HFF-Myc (cell line): ENCODE measurements at regions not wholly inside any gene's neighbourhood (a gene's known extent, or its start where the extent isn't known, plus 50 kb on each side); places are given as distances from the start of the nearest gene placed in this dataset.

Experiments used
- DNase-seq: peaks from one replicate; pipeline ENCODE4 v3.0.0-alpha.2; 2011; ENCODE audit warnings: low read depth; ENCODE audit errors: extremely low read depth
- H3K4me3 ChIP-seq: replicated peaks from 2 replicates; pipeline ENCODE4 v1.5.1; 2011; ENCODE audit warnings: low read depth, mild to moderate bottlenecking, control low read depth, low read length
- CTCF ChIP-seq: IDR thresholded peaks from 2 replicates; pipeline ENCODE4 v1.5.1; 2012; ENCODE audit warnings: mild to moderate bottlenecking, low read depth, low read length, control low read depth; ENCODE audit errors: missing control alignments

GRCh38 chr2:14547830-14548229 is 84.7 kb upstream of the LRATD1 start:
- no peak for DNase-seq
- H3K4me3 ChIP-seq: no peak overlapping the region
- no peak for TF ChIP-seq CTCF

- DNase-seq: no peak
- no peak for TF ChIP-seq CTCF
- no peak overlapping the region for H3K4me3 ChIP-seq
Observed at GRCh38 chr2:14550658-14551057, 81.9 kb upstream of the LRATD1 start.

- no peak overlapping the region for H3K4me3 ChIP-seq
- no peak for TF ChIP-seq CTCF
- no peak for DNase-seq
Observed at GRCh38 chr2:14551069-14551468, 81.4 kb upstream of the LRATD1 start.

- no peak for TF ChIP-seq CTCF
- no peak overlapping the region for H3K4me3 ChIP-seq
- no peak for DNase-seq
Observed at GRCh38 chr2:14552286-14552685, 80.2 kb upstream of the LRATD1 start.

GRCh38 chr2:14552818-14553217 is 79.7 kb upstream of the LRATD1 start:
- DNase-seq: no peak
- TF ChIP-seq CTCF: no peak
- H3K4me3 ChIP-seq: no peak overlapping the region

- DNase-seq: no peak
- H3K4me3 ChIP-seq: no peak overlapping the region
- TF ChIP-seq CTCF: no peak
Observed at GRCh38 chr2:14554849-14555545, 77.5 kb upstream of the LRATD1 start.

- no peak for TF ChIP-seq CTCF
- DNase-seq: no peak
Observed at GRCh38 chr2:14557111-14557510, 75.4 kb upstream of the LRATD1 start.

More at GRCh38 chr2:14557111-14557510, 75.4 kb upstream of the LRATD1 start:
- no peak overlapping the region for H3K4me3 ChIP-seq
